H7 (cell line): ENCODE measurements at regions not wholly inside any gene's neighbourhood (a gene's known extent, or its start where the extent isn't known, plus 50 kb on each side); places are given as distances from the start of the nearest gene placed in this dataset.

ENCODE experiments used
- DNase-seq: peaks from one replicate; pipeline ENCODE4 v3.0.0; 2012
- H3K27me3 ChIP-seq: 2 replicates; pipeline ENCODE4 v1.6.0; 2011; ENCODE audit warnings: mild to moderate bottlenecking, low read length; ENCODE audit not compliant: control insufficient read depth, insufficient read depth
- H3K36me3 ChIP-seq: replicated peaks from 2 replicates; pipeline ENCODE4 v1.5.1; 2011; ENCODE audit warnings: low read length; ENCODE audit not compliant: control insufficient read depth, insufficient read depth
- H3K4me3 ChIP-seq: 2 replicates; pipeline ENCODE4 v1.5.1; 2011; ENCODE audit warnings: low read depth, mild to moderate bottlenecking, control low read depth, low read length, moderate library complexity; ENCODE audit not compliant: insufficient read depth

DNA sequence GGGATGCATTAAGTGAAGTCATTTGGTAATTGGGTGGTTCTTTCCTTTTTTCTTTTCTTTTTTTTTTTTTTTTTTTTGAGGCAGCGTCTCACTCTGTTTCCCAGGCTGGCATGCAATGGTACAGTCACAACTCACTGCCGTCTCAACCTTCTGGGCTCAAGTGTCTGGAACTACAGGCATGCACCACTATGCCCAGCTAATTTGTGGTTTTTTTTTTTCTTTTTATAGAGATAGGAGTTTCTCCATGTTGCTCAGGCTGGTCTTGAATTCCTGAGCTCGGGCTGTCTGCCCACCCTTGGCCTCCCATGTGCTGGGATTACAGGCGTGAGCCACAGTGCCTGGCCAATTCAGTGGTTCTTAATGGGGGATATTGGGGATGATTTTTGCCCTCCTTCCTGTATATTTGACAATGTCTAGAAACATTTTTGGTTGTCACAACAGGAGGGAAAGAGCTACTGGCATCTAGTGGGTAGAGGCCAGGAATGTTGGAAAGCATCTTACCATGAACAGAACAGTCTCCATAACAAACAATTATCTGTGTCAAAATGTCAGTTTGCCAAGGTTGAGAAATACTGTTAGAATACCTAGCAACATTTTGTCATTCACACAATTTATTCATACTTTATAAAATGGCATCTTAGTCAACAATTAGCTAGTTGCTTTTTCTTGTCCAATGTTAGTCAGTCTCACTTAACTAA lies 79.4 kb upstream of the CNTN3 start:
- Histone ChIP-seq H3K27me3 (no peaks in the 10 kb centered on the region), H3K36me3 (no peaks in the 10 kb centered on the region), H3K4me3 (no peak overlapping the region)
- no peak for DNase-seq

DNA sequence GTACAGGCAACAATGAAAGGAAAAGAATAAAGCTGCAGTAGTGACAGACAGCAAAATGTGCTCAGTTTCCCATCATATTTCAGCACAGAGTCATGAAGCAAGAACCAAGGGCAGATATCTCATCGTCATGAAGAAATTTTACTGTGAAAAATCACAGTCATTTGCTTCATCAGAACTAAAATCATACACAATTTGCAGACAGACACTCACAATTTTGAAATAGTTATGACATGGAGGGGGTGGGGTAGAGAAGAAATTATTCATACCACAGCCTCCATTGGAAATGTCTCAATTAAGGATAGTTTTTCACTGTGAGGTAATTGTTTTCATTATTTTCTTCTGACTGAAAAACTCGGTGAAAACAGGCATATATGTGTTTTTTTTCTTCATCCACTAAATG lies 78.8 kb upstream of the CNTN3 start:
- DNase-seq, result no peak
- H3K27me3 ChIP-seq, result no peaks in the 10 kb centered on the region

DNA sequence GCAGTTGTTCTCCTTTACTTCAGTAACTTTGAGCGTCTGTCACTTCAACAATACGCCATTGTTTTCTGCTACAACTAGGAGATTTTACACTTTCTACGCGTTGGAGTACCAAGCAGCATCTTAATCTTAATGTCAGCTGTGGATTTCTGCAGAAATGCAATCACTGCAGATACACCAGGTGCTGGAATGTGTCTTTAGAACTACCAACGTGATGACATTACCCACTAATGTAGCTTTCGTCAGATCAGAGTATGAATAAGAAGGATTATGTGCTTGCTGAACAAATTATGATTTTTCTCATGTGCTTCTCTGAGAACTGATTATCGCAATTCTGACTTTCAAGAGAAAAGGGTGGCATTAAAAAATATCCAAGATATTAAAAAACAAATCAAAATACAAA lies 77.5 kb upstream of the CNTN3 start:
- Histone ChIP-seq H3K36me3 (no peaks in the 10 kb centered on the region), H3K27me3 (no peaks in the 10 kb centered on the region), H3K4me3 (no peak overlapping the region)
- DNase-seq, result no peak

More for the DNA sequence above, 78.8 kb upstream of the CNTN3 start:
- Histone ChIP-seq H3K4me3 (no peak overlapping the region), H3K36me3 (no peaks in the 10 kb centered on the region)

DNA sequence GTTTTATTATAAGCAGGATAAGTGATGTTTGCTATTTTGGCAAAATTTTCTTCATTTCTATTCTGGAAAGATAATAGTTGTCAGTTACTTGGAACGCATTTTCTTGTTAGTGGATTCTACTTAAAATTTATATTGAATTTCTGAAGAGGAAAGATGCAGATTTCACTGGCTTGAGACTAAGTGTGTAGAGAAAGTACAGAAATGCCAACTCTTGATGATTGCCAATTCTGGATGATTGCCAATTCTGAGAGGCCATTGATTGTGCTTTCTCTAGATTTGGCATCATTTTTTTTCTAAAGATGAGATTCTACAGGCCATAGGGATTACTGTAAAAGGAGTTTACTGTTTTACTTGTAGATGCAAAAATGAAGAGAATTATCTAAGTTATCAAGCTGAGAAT lies 58.9 kb upstream of the CNTN3 start:
- H3K4me3 ChIP-seq, result no peak overlapping the region
- no peaks in the 10 kb centered on the region for H3K36me3 ChIP-seq
- H3K27me3 ChIP-seq, result no peaks in the 10 kb centered on the region
- no peak for DNase-seq

DNA sequence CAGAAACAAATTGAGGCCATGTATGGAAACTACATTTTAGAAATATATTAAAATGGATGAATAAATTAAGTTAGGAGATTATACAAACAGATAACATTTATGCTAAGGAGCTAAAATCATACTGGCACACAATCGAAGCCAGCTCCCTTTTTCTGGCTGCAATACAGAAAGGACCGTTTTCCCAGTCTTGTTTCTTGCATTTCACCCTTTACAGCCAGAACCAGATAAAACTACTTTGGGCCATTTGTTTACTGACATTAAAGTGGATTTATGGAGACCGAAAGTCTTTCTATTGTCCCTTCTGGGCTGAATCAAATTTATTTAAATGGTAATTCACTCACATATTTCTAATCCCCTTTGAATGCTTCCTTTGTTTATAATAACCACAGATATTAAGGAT lies 50.1 kb upstream of the CNTN3 start:
- no peak for DNase-seq
- Histone ChIP-seq H3K27me3 (no peaks in the 10 kb centered on the region), H3K36me3 (no peaks in the 10 kb centered on the region), H3K4me3 (no peak overlapping the region)
